Caco-2 (cell line): ENCODE measurements at regions not wholly inside any gene's neighbourhood (a gene's known extent, or its start where the extent isn't known, plus 50 kb on each side); places are given as distances from the start of the nearest gene placed in this dataset.

Experiments
- BruUV-seq: library from RNA; stranded (reverse); fragments of 400-500 nt; replicated peaks from 2 replicates; lab custom pipeline; 2021; lab: Mats Ljungman, UMichigan
- CTCF ChIA-PET: fragments of 300-600 bp; sonication (Branson Sonifier 250); formaldehyde crosslinking; loops from one replicate; lab custom pipeline; 2022; ENCODE audit warnings: antibody characterized with exemption; lab: Charles Lee
- POLR2A ChIA-PET: fragments of 300-600 bp; sonication (Branson Sonifier 250); formaldehyde crosslinking; loops from one replicate; lab custom pipeline; 2022; ENCODE audit warnings: antibody characterized with exemption; lab: Charles Lee
- DNase-seq, 2 experiments: peaks; one replicate each; pipeline versions ENCODE4 v3.0.0 to v3.0.0-alpha.2; 2020 to 2022
- H3K27me3 ChIP-seq: replicated peaks from 2 replicates; pipeline ENCODE4 v1.6.0; 2011; ENCODE audit warnings: low read length; ENCODE audit not compliant: control insufficient read depth, insufficient read depth
- H3K36me3 ChIP-seq: 2 replicates; pipeline ENCODE4 v1.5.1; 2011; ENCODE audit warnings: low read length; ENCODE audit not compliant: control insufficient read depth, insufficient read depth
- H3K4me1 ChIP-seq: fragments of 250-450 bp; sonication (Bioruptor Pico); 2 replicates; pipeline ENCODE4 v1.5.1; 2020; ENCODE audit warnings: mild to moderate bottlenecking
- H3K4me3 ChIP-seq: 2 replicates; pipeline ENCODE4 v1.5.1; 2011; ENCODE audit warnings: low read depth, mild to moderate bottlenecking, control low read depth, low read length
- H3K9me3 ChIP-seq: fragments of 250-450 bp; sonication (Bioruptor Pico); 2 replicates; pipeline ENCODE4 v1.5.1; 2020; ENCODE audit warnings: mild to moderate bottlenecking, moderate library complexity
- H3K27ac Mint-ChIP-seq: one replicate; pipeline ENCODE4 v1.8.0; 2022; ENCODE audit warnings: mixed read lengths; ENCODE audit not compliant: unreplicated experiment
- H3K27me3 Mint-ChIP-seq: one replicate; pipeline ENCODE4 v1.8.0; 2022; ENCODE audit warnings: mixed read lengths; ENCODE audit not compliant: insufficient read depth, unreplicated experiment
- H3K36me3 Mint-ChIP-seq: one replicate; pipeline ENCODE4 v1.8.0; 2022; ENCODE audit warnings: mild to moderate bottlenecking, mixed read lengths; ENCODE audit not compliant: insufficient read depth, unreplicated experiment
- H3K4me1 Mint-ChIP-seq: one replicate; pipeline ENCODE4 v1.8.0; 2022; ENCODE audit warnings: low read depth, mixed read lengths; ENCODE audit not compliant: unreplicated experiment
- H3K4me3 Mint-ChIP-seq: one replicate; pipeline ENCODE4 v1.8.0; 2022; ENCODE audit warnings: mild to moderate bottlenecking, moderate library complexity, mixed read lengths; ENCODE audit not compliant: unreplicated experiment
- H3K9me3 Mint-ChIP-seq: one replicate; pipeline ENCODE4 v1.8.0; 2022; ENCODE audit warnings: mixed read lengths; ENCODE audit not compliant: unreplicated experiment
- CTCF ChIP-seq, 2 experiments: fragments of 200-600 bp in 1 of 2; IDR thresholded peaks; 1 replicate in 1 of 2; 2 replicates in 1 of 2; pipeline versions ENCODE4 v1.5.1 to v1.8.0; 2011 to 2022; ENCODE audit warnings: antibody characterized with exemption in 1 of 2, control low read depth in 1 of 2, inconsistent platforms in 1 of 2, low read depth in 1 of 2, low read length in 1 of 2, mild to moderate bottlenecking in 1 of 2, moderate library complexity in 1 of 2; ENCODE audit not compliant: insufficient read depth in 1 of 2, severe bottlenecking in 1 of 2, unreplicated experiment in 1 of 2
- intact Hi-C: fragments of 100-400 bp; cut with micrococcal nuclease; formaldehyde crosslinking; loops from one replicate; pipeline ENCODE4 v1.10.0; 2022; ENCODE audit not compliant: unreplicated experiment

- no peak for TF ChIP-seq CTCF (IDR thresholded peaks at IDR 0.05; ENCODE audit: insufficient read depth in 1 of 2, low read depth in 1 of 2, low read length in 1 of 2, severe bottlenecking in 1 of 2, unreplicated experiment in 1 of 2)
- Mint-ChIP-seq H3K9me3 (no peaks in the 10 kb centered on the region), H3K27me3 (peaks cover 13% of the 10 kb centered on the region), H3K27ac (no peak overlapping the region), H3K36me3 (no peaks in the 10 kb centered on the region), H3K4me1 (no peaks in the 10 kb centered on the region), H3K4me3 (no peak overlapping the region)
- Histone ChIP-seq H3K4me1 (no peaks in the 10 kb centered on the region), H3K9me3 (no peaks in the 10 kb centered on the region), H3K4me3 (no peak overlapping the region), H3K36me3 (no peaks in the 10 kb centered on the region), H3K27me3 (peaks cover 1% of the 10 kb centered on the region; the same call in 1 of the 2 replicates)
- BruUV-seq, result no TSS peak
- POLR2A ChIA-PET, result no interaction called here
- no peak for DNase-seq
- intact Hi-C loops, result no loop called here
- CTCF ChIA-PET, result interaction anchor here (1.5 kb wide), 1 partner anchor 82 kb away, joined by 4 read pairs; no protein-coding TSS in a partner anchor
Measured at GRCh38 chr20:56976336-56976735, 290.1 kb downstream of the BMP7 start.

GRCh38 chr20:56978475-56978874 is 288.0 kb downstream of the BMP7 start:
- Mint-ChIP-seq H3K4me3 (no peak overlapping the region), H3K9me3 (no peaks in the 10 kb centered on the region), H3K27ac (no peak overlapping the region), H3K4me1 (no peaks in the 10 kb centered on the region), H3K36me3 (no peaks in the 10 kb centered on the region), H3K27me3 (peaks cover 13% of the 10 kb centered on the region)
- no TSS peak for BruUV-seq
- TF ChIP-seq CTCF (IDR thresholded peaks at IDR 0.05; ENCODE audit: insufficient read depth in 1 of 2, low read depth in 1 of 2, low read length in 1 of 2, severe bottlenecking in 1 of 2, unreplicated experiment in 1 of 2), result no peak
- Histone ChIP-seq H3K9me3 (no peaks in the 10 kb centered on the region), H3K4me1 (no peaks in the 10 kb centered on the region), H3K4me3 (no peak overlapping the region), H3K36me3 (no peaks in the 10 kb centered on the region), H3K27me3 (no peaks in the 10 kb centered on the region; the same call in 1 of the 2 replicates)
- POLR2A ChIA-PET, result no interaction called here
- CTCF ChIA-PET, result interaction anchor here (0.6 to 1.8 kb wide), 2 partner anchors 82 to 480 kb away, joined by 3 to 7 read pairs; no protein-coding TSS in a partner anchor
- DNase-seq, result no peak
- intact Hi-C loops, result loop anchor here (1.0 kb wide), 1 partner anchor 83 kb away; no protein-coding TSS in a partner anchor

- Histone ChIP-seq H3K4me1 (no peaks in the 10 kb centered on the region), H3K36me3 (no peaks in the 10 kb centered on the region), H3K9me3 (peaks cover 4% of the 10 kb centered on the region; the same call in 1 of the 2 replicates), H3K27me3 (no peaks in the 10 kb centered on the region; the same call in 1 of the 2 replicates), H3K4me3 (no peak overlapping the region)
- Mint-ChIP-seq H3K4me3 (no peak overlapping the region), H3K27me3 (peaks cover 14% of the 10 kb centered on the region), H3K27ac (no peak overlapping the region), H3K9me3 (peaks cover 5% of the 10 kb centered on the region), H3K36me3 (no peaks in the 10 kb centered on the region), H3K4me1 (no peaks in the 10 kb centered on the region)
- DNase-seq, result no peak
- no TSS peak for BruUV-seq
- intact Hi-C loops, result no loop called here
- ChIA-PET CTCF (no interaction called here), POLR2A (no interaction called here)
- no peak for TF ChIP-seq CTCF (IDR thresholded peaks at IDR 0.05; ENCODE audit: insufficient read depth in 1 of 2, low read depth in 1 of 2, low read length in 1 of 2, severe bottlenecking in 1 of 2, unreplicated experiment in 1 of 2)
Measured at GRCh38 chr20:56979125-56979524, 287.3 kb downstream of the BMP7 start.
